Heart left ventricle (tissue), 16 donors: ENCODE measurements at regions not wholly inside any gene's neighbourhood (a gene's known extent, or its start where the extent isn't known, plus 50 kb on each side); places are given as distances from the start of the nearest gene placed in this dataset.
A peak's percentile ranks its signal among the peaks of the same experiment; 100 is the strongest.

Source experiments
- ATAC-seq, 4 donors: fragments of 200-7000 bp; cut with Tn5 transposase; one replicate each; pipeline ENCODE4 v1.9.1; 2020 to 2022; ENCODE audit warnings: moderate library complexity in 4 of 4, mild to moderate bottlenecking in 3 of 4, moderate number of reproducible peaks in 1 of 4
- DNase-seq, 5 donors: peaks; one replicate each; pipeline ENCODE4 v3.0.0-alpha.2; 2020
- H3K27ac ChIP-seq, 12 donors: fragments of 200-600 bp; sonication (generic) in 4 of 12; one replicate each; pipeline versions ENCODE4 v1.5.0 to v1.8.0; 2016 to 2022; ENCODE audit warnings: mild to moderate bottlenecking in 2 of 12
- H3K27me3 ChIP-seq, 9 donors: fragments of 200-600 bp; sonication (generic) in 2 of 9; one replicate each; pipeline versions ENCODE4 v1.5.1 to v1.8.0; 2016 to 2022; ENCODE audit warnings: mild to moderate bottlenecking in 3 of 9
- H3K36me3 ChIP-seq, 9 donors: fragments of 200-600 bp; sonication (generic) in 2 of 9; one replicate each; pipeline versions ENCODE4 v1.5.0 to v1.8.0; 2018 to 2022; ENCODE audit warnings: mild to moderate bottlenecking in 2 of 9
- H3K4me1 ChIP-seq, 12 donors: fragments of 200-600 bp; sonication (generic) in 4 of 12; one replicate each; pipeline versions ENCODE4 v1.5.0 to v1.8.0; 2016 to 2022; ENCODE audit warnings: mild to moderate bottlenecking in 3 of 12
- H3K4me3 ChIP-seq, 12 donors: fragments of 200-600 bp; sonication (generic) in 4 of 12; one replicate each; pipeline versions ENCODE4 v1.5.0 to v1.8.0; 2017 to 2022; ENCODE audit warnings: mild to moderate bottlenecking in 9 of 12, moderate library complexity in 4 of 12
- H3K9me3 ChIP-seq, 12 donors: fragments of 200-600 bp; sonication (generic) in 4 of 12; one replicate each; pipeline versions ENCODE4 v1.5.0 to v1.8.0; 2016 to 2022; ENCODE audit warnings: mild to moderate bottlenecking in 1 of 12
- POLR2A ChIP-seq, 2 donors: fragments of 450-650 bp; IDR thresholded peaks; one replicate each; pipeline ENCODE4 v1.6.1; 2017; ENCODE audit warnings: antibody characterized with exemption in 2 of 2, mild to moderate bottlenecking in 2 of 2, moderate library complexity in 2 of 2
- WGBS, 4 donors: extraction: QIAGEN DNeasy Blood & Tissue Kit in 2 of 4; methylation state at CpG; one replicate each; pipeline versions ENCODE4 v1.1.5 to v1.1.7; 2013 to 2018; 5-methylcytosine and 5-hydroxymethylcytosine counted together
- intact Hi-C, 10 donors: fragments of 100-400 bp; cut with DNase I; formaldehyde crosslinking; loops; one replicate each; pipeline versions ENCODE4 v1.11.1 to v1.14.2; 2022
- TF ChIP-seq, protein P1 (sequence below), 12 donors: fragments of 200-600 bp; sonication (generic) in 4 of 12; IDR thresholded peaks; one replicate each; pipeline versions ENCODE4 v1.5.0 to v1.8.0; 2018 to 2022; ENCODE audit warnings: antibody characterized with exemption in 12 of 12, mild to moderate bottlenecking in 5 of 12
- donor health status: ischemic (EF 13 %, LVEDD 7.1; RV severe dilation, severe dysfunction).
- donor health status: healthy with polysubstance abuse.
- donor health status: DM: no; HTN: yes; CAD: no.
- donor health status: DM: no; HTN: no; CAD: no.
- donor health status: ischemic (EF 25% LVEDD 6.9; RV normal size, moderate dysfunction).
- donor health status: ischemic (EF 25% LVEDD 5.7; RV mildly dilated, moderate dysfunction).
- donor health status: healthy.
- donor health status: DM: yes; HTN: yes; CAD: no.
- donor health status: ischemic (EF 35%, LVEDD 5.7; RV mildly dilated, moderate dysfunction).
- donor health status: nonischemic (EF 11% LVEDD 7.7; RV severe dilation, severe dysfunction).
- donor health status: DM: yes; HTN: yes; CAD: no.
- donor health status: PGD.
- donor health status: ischemic (EF 29% LVEDD 5.4; RV normal size, mild dysfunction).
- donor health status: nonischemic (EF 23%, LVEDD 6.1; RV moderate dilation, normal function).

DNA sequence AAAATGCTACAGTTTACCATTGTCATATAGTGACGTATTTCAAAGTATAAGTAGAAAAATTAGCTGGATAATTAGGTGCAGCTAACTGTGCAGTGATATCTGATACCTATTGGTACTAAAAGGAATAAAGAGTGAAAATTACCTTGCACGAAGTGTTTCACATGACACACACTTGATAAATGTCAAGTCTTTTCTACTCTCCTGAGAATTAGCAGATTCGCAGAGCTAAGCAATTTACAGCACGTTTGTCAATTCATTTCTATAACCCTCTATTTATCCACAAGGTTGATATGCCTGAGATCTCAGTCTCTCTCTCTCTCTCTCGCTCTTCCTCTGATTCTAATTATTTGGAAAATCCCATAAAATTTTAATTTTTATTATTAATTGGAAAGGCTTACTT is 1109.0 kb downstream of the EFNB2 start:
- TF ChIP-seq, protein P1, sequence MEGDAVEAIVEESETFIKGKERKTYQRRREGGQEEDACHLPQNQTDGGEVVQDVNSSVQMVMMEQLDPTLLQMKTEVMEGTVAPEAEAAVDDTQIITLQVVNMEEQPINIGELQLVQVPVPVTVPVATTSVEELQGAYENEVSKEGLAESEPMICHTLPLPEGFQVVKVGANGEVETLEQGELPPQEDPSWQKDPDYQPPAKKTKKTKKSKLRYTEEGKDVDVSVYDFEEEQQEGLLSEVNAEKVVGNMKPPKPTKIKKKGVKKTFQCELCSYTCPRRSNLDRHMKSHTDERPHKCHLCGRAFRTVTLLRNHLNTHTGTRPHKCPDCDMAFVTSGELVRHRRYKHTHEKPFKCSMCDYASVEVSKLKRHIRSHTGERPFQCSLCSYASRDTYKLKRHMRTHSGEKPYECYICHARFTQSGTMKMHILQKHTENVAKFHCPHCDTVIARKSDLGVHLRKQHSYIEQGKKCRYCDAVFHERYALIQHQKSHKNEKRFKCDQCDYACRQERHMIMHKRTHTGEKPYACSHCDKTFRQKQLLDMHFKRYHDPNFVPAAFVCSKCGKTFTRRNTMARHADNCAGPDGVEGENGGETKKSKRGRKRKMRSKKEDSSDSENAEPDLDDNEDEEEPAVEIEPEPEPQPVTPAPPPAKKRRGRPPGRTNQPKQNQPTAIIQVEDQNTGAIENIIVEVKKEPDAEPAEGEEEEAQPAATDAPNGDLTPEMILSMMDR (IDR thresholded peaks at IDR 0.05) = no peak
- TF ChIP-seq POLR2A (IDR thresholded peaks at IDR 0.05) = no peak
- intact Hi-C loops = no loop called here
- Histone ChIP-seq H3K4me1 (no peaks in the 10 kb centered on the region), H3K27ac (no peak overlapping the region), H3K4me3 (no peak overlapping the region), H3K27me3 (no peaks in the 10 kb centered on the region), H3K9me3 (no peaks in the 10 kb centered on the region), H3K36me3 (no peaks in the 10 kb centered on the region)
- DNase-seq (no peak), ATAC-seq (no peak)
- 83 to 89% (median 88%) methylated on average over 5 of the region's 5 CpGs for WGBS, 4 donors

DNA sequence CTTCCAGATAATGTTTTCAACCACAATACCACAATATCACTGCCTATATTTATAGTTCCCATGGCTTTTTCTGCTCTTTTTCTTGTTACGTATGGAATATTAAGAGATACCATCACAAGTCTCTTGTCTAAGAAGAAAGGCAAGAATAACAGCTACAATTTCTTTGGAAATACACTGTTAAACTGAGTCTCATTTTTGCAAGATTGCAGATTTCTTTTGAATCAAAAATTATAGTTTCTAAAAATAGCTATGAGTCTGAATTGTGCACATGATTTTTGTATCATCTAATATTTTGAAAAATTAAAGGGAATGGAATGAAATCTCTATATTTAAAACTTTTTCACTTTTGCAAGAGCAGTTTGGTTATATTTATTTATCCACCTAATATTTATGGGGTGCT is 1120.8 kb downstream of the EFNB2 start:
- Histone ChIP-seq H3K36me3 (no peaks in the 10 kb centered on the region), H3K27me3 (no peaks in the 10 kb centered on the region), H3K4me1 (no peaks in the 10 kb centered on the region), H3K4me3 (no peak overlapping the region), H3K9me3 (no peaks in the 10 kb centered on the region), H3K27ac (no peak overlapping the region)
- no peak for ATAC-seq
- intact Hi-C loops = loop anchor here in 4 of 10 donors (5.0 to 10.0 kb wide), 3 partner anchors 1110 to 1120 kb away; partner anchors contain the start of gene EFNB2 (in 1 of the 4)
- DNase-seq = no peak
- TF ChIP-seq, protein P1 (IDR thresholded peaks at IDR 0.05) = no peak
- no peak for TF ChIP-seq POLR2A (IDR thresholded peaks at IDR 0.05)
- WGBS, 4 donors = 78 to 96% (median 90%) methylated on average over 1 of the region's 1 CpG

DNA sequence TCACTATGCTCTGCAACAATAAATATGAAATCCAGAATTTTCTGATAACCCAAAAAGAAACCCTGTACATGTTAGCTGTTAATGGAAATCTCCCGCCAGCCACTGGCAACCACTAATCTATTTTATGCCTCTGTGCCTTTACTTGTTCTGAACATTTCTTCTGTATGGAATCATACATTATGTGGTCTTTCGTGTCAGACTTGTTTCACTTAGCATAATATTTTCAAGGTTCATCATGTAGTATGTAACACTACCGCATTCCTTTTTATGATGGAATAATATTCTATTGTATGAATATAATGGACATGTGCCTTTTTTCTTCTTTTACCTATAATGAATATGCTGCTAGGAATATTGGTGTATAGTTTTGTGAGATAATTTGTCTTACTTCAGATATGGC is 1123.3 kb downstream of the EFNB2 start:
- no peaks in the 10 kb centered on the region for H3K9me3 ChIP-seq
- no peaks in the 10 kb centered on the region for H3K36me3 ChIP-seq
- H3K27me3 ChIP-seq = no peaks in the 10 kb centered on the region
- ATAC-seq (no peak), DNase-seq (no peak)
- intact Hi-C loops = loop anchor here in 4 of 10 donors (5.0 to 10.0 kb wide), 3 partner anchors 1113 to 1123 kb away; partner anchors contain the start of gene EFNB2 (in 1 of the 4)
- no peak overlapping the region for H3K4me3 ChIP-seq
- no peaks in the 10 kb centered on the region for H3K4me1 ChIP-seq
- H3K27ac ChIP-seq = no peak overlapping the region
- TF ChIP-seq, protein P1 (IDR thresholded peaks at IDR 0.05) = no peak
- TF ChIP-seq POLR2A (IDR thresholded peaks at IDR 0.05) = no peak
- 93 to 97% (median 96%) methylated on average over 3 of the region's 3 CpGs for WGBS, 4 donors

DNA sequence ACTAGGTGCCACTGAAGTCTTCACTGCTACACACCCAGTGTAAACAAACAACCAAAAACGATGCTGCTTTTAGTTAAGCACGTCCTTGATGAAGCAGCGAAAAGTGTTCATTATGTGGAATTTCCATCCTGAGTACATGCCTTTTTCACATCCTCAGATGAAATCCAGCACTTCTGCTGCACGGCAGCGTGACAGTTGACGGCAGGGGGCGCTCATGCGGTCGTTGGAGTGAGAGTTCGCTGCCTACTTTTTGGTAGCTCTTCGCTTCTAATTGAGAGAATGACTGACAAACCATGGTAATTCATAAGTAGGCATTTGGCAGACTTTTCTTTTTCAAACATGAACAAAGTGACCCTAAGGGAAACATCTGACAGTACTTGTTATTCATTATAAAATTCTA is 1124.9 kb downstream of the EFNB2 start:
- Histone ChIP-seq H3K27ac (no peak overlapping the region), H3K27me3 (no peaks in the 10 kb centered on the region), H3K9me3 (no peaks in the 10 kb centered on the region), H3K4me1 (no peaks in the 10 kb centered on the region), H3K36me3 (no peaks in the 10 kb centered on the region), H3K4me3 (peak overlapping the region in 2 of 12 donors; percentile 8 to 20)
- ATAC-seq = no peak
- TF ChIP-seq, protein P1 (IDR thresholded peaks at IDR 0.05) = peak; percentile 34 to 74 (median 53)
- no peak for TF ChIP-seq POLR2A (IDR thresholded peaks at IDR 0.05)
- WGBS, 4 donors = 30 to 46% (median 35%) methylated on average over 11 of the region's 11 CpGs
- DNase-seq = peak in 4 of 5 donors; percentile 29 to 64 (median 42)
- intact Hi-C loops = loop anchor here in 4 of 10 donors (5.0 to 10.0 kb wide), 3 partner anchors 1114 to 1124 kb away; partner anchors contain the start of gene EFNB2 (in 1 of the 4)
